Activated CD4-positive, alpha-beta T cell treated with anti-CD3 and anti-CD28 coated beads, Interleukin-2, amount 50 U/mL, for 4 hours (primary cell): ENCODE measurements at regions not wholly inside any gene's neighbourhood (a gene's known extent, or its start where the extent isn't known, plus 50 kb on each side); places are given as distances from the start of the nearest gene placed in this dataset.

Experiments
- DNase-seq, 2 experiments: peaks; one replicate each; pipeline ENCODE4 v3.0.0-alpha.2; 2020

- no peak for DNase-seq
Observed at GRCh38 chr5:166370928-166371690, 1920.3 kb upstream of the WWC1 start.

- DNase-seq = no peak
Observed at GRCh38 chr5:166373817-166374216, 1917.6 kb upstream of the WWC1 start.

GRCh38 chr5:166377756-166378155 is 1913.7 kb upstream of the WWC1 start:
- DNase-seq = no peak

- DNase-seq = no peak
Observed at GRCh38 chr5:166379517-166379916, 1911.9 kb upstream of the WWC1 start.

- DNase-seq = no peak
Observed at GRCh38 chr5:166382031-166382430, 1909.4 kb upstream of the WWC1 start.

GRCh38 chr5:166398131-166398530 is 1893.3 kb upstream of the WWC1 start:
- no peak for DNase-seq

GRCh38 chr5:166399781-166400180 is 1891.7 kb upstream of the WWC1 start:
- no peak for DNase-seq

GRCh38 chr5:166401391-166401790 is 1890.1 kb upstream of the WWC1 start:
- no peak for DNase-seq

- DNase-seq = no peak
Observed at GRCh38 chr5:166412191-166412590, 1879.3 kb upstream of the WWC1 start.

- DNase-seq = no peak
Observed at GRCh38 chr5:166427211-166427610, 1864.2 kb upstream of the WWC1 start.

GRCh38 chr5:166428264-166428803 is 1863.1 kb upstream of the WWC1 start:
- DNase-seq = no peak

GRCh38 chr5:166430491-166431319 is 1860.7 kb upstream of the WWC1 start:
- DNase-seq = no peak

- DNase-seq = no peak
Observed at GRCh38 chr5:166431456-166431855, 1860.0 kb upstream of the WWC1 start.

GRCh38 chr5:166433679-166434078 is 1857.8 kb upstream of the WWC1 start:
- no peak for DNase-seq

- DNase-seq = no peak
Observed at GRCh38 chr5:166436872-166437271, 1854.6 kb upstream of the WWC1 start.

- DNase-seq = no peak
Observed at GRCh38 chr5:166486348-166486747, 1805.1 kb upstream of the WWC1 start.

GRCh38 chr5:166488560-166488959 is 1802.9 kb upstream of the WWC1 start:
- DNase-seq = no peak

- no peak for DNase-seq
Observed at GRCh38 chr5:166493040-166493439, 1798.4 kb upstream of the WWC1 start.

GRCh38 chr5:166493612-166494011 is 1797.8 kb upstream of the WWC1 start:
- no peak for DNase-seq

- no peak for DNase-seq
Observed at GRCh38 chr5:166497496-166498104, 1793.8 kb upstream of the WWC1 start.

- DNase-seq = no peak
Observed at GRCh38 chr5:166499447-166500240, 1791.8 kb upstream of the WWC1 start.

GRCh38 chr5:166503506-166503905 is 1787.9 kb upstream of the WWC1 start:
- no peak for DNase-seq

GRCh38 chr5:166505067-166505466 is 1786.4 kb upstream of the WWC1 start:
- DNase-seq = no peak
